ENCODE measurements at regions not wholly inside any gene's neighbourhood (a gene's known extent, or its start where the extent isn't known, plus 50 kb on each side); places are given as distances from the start of the nearest gene placed in this dataset.
"Not testable (repeated sequence)": the region's sequence is repeated elsewhere in the genome, so short reads cannot be mapped to it uniquely, and the experiment has no call there.

DNA sequence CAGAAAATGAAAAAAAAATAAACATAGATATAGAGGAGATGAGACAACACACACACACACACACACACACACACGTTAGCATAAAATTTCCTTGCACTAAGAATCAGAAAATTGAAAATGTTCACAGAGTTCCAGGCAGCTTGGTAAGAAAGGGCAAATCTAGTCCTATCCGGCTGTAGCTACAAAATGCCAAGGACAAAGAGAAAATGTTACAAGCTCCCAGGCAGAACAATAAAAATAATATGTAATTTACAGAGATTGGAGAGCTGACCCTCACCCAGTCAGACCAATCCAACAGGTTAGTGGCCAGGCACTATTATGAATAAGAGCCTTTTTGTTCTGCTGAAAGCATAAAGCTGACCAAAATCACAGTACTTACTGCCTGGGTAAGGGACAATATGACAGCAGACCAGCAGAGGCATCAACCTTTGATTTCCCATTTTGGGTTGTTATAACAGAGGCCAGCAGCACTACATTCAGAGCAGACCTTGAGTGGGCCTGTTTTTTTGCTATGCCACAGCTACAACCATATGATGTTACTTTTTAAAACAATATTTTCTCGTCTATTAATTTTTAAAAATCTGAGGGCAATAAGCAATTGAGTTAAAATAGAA, 892.6 kb downstream of the TAF11L14 start:
- H3K4me3 ChIP-seq (ENCODE audit: low read length in 2 of 2) = no peak overlapping the region
- no peaks in the 10 kb centered on the region for H3K36me3 ChIP-seq (ENCODE audit: control insufficient read depth in 1 of 2, insufficient read depth in 2 of 2, low read length in 1 of 2)
- no peak for ATAC-seq (ENCODE audit: low FRiP score)
- no peaks in the 10 kb centered on the region for H3K9me3 ChIP-seq (ENCODE audit: control insufficient read depth, low read length)
- no peak for DNase-seq
- H3K27ac ChIP-seq (ENCODE audit: low read depth in 1 of 2, low read length in 2 of 2) = no peak overlapping the region
- 65 to 75% methylated on average over 3 of the region's 3 CpGs for WGBS, 2 donors
- intact Hi-C loops (cut with DNase I) = no loop called here
- no peaks in the 10 kb centered on the region for H3K4me1 ChIP-seq (ENCODE audit: control insufficient read depth in 1 of 2, insufficient read depth in 2 of 2, low read length in 2 of 2)
- H3K27me3 ChIP-seq (ENCODE audit: control insufficient read depth in 1 of 2, insufficient read depth in 2 of 2, low read length in 1 of 2) = no peaks in the 10 kb centered on the region

- H3K27me3 ChIP-seq (ENCODE audit: control insufficient read depth in 1 of 2, insufficient read depth in 2 of 2, low read length in 1 of 2) = no peaks in the 10 kb centered on the region
- H3K27ac ChIP-seq (ENCODE audit: low read depth in 1 of 2, low read length in 2 of 2) = no peak overlapping the region
- DNase-seq = no peak
- H3K36me3 ChIP-seq (ENCODE audit: control insufficient read depth in 1 of 2, insufficient read depth in 2 of 2, low read length in 1 of 2) = no peaks in the 10 kb centered on the region
- ATAC-seq (ENCODE audit: low FRiP score) = peak; percentile 64
- no peaks in the 10 kb centered on the region for H3K9me3 ChIP-seq (ENCODE audit: control insufficient read depth, low read length)
- intact Hi-C loops (cut with DNase I) = no loop called here
- 88 to 91% methylated on average over 7 of the region's 7 CpGs for WGBS, 2 donors
- no peaks in the 10 kb centered on the region for H3K4me1 ChIP-seq (ENCODE audit: control insufficient read depth in 1 of 2, insufficient read depth in 2 of 2, low read length in 2 of 2)
- H3K4me3 ChIP-seq (ENCODE audit: low read length in 2 of 2) = no peak overlapping the region
Measured at GRCh38 chr5:18533137-18533536, 898.9 kb downstream of the TAF11L14 start.

GRCh38 chr5:18534119-18534518, 899.9 kb downstream of the TAF11L14 start:
- H3K27me3 ChIP-seq (ENCODE audit: control insufficient read depth in 1 of 2, insufficient read depth in 2 of 2, low read length in 1 of 2) = no peaks in the 10 kb centered on the region
- 73 to 75% methylated on average over 3 of the region's 3 CpGs for WGBS, 2 donors
- no peak overlapping the region for H3K27ac ChIP-seq (ENCODE audit: low read depth in 1 of 2, low read length in 2 of 2)
- H3K4me1 ChIP-seq (ENCODE audit: control insufficient read depth in 1 of 2, insufficient read depth in 2 of 2, low read length in 2 of 2) = no peaks in the 10 kb centered on the region
- H3K36me3 ChIP-seq (ENCODE audit: control insufficient read depth in 1 of 2, insufficient read depth in 2 of 2, low read length in 1 of 2) = no peaks in the 10 kb centered on the region
- DNase-seq = no peak
- no peak for ATAC-seq (ENCODE audit: low FRiP score)
- no peaks in the 10 kb centered on the region for H3K9me3 ChIP-seq (ENCODE audit: control insufficient read depth, low read length)
- H3K4me3 ChIP-seq (ENCODE audit: low read length in 2 of 2) = no peak overlapping the region
- intact Hi-C loops (cut with DNase I) = no loop called here

- ATAC-seq (ENCODE audit: low FRiP score); intact Hi-C loops (cut with DNase I); H3K9me3 ChIP-seq (ENCODE audit: control insufficient read depth, low read length); H3K4me1 ChIP-seq (ENCODE audit: control insufficient read depth in 1 of 2, insufficient read depth in 2 of 2, low read length in 2 of 2); DNase-seq; H3K27me3 ChIP-seq (ENCODE audit: control insufficient read depth in 1 of 2, insufficient read depth in 2 of 2, low read length in 1 of 2); H3K4me3 ChIP-seq (ENCODE audit: low read length in 2 of 2); H3K27ac ChIP-seq (ENCODE audit: low read depth in 1 of 2, low read length in 2 of 2); H3K36me3 ChIP-seq (ENCODE audit: control insufficient read depth in 1 of 2, insufficient read depth in 2 of 2, low read length in 1 of 2): not testable (repeated sequence)
- WGBS, 2 donors = 78 to 85% methylated on average over 7 of the region's 7 CpGs
Measured at GRCh38 chr5:18535753-18536152, 901.5 kb downstream of the TAF11L14 start.

- Histone ChIP-seq H3K4me3 (ENCODE audit: low read length in 2 of 2) (no peak overlapping the region), H3K27me3 (ENCODE audit: control insufficient read depth in 1 of 2, insufficient read depth in 2 of 2, low read length in 1 of 2) (no peaks in the 10 kb centered on the region), H3K4me1 (ENCODE audit: control insufficient read depth in 1 of 2, insufficient read depth in 2 of 2, low read length in 2 of 2) (no peaks in the 10 kb centered on the region), H3K27ac (ENCODE audit: low read depth in 1 of 2, low read length in 2 of 2) (no peak overlapping the region), H3K9me3 (ENCODE audit: control insufficient read depth, low read length) (peaks cover 1% of the 10 kb centered on the region), H3K36me3 (ENCODE audit: control insufficient read depth in 1 of 2, insufficient read depth in 2 of 2, low read length in 1 of 2) (no peaks in the 10 kb centered on the region)
- DNase-seq (no peak), ATAC-seq (ENCODE audit: low FRiP score) (no peak)
- WGBS, 2 donors = 81 to 83% methylated on average over 6 of the region's 6 CpGs
- intact Hi-C loops (cut with DNase I) = no loop called here
Measured at GRCh38 chr5:18544421-18544820, 910.2 kb downstream of the TAF11L14 start.

- H3K4me3 ChIP-seq (ENCODE audit: low read length in 2 of 2) = no peak overlapping the region
- peaks cover 1% of the 10 kb centered on the region for H3K9me3 ChIP-seq (ENCODE audit: control insufficient read depth, low read length)
- no peaks in the 10 kb centered on the region for H3K4me1 ChIP-seq (ENCODE audit: control insufficient read depth in 1 of 2, insufficient read depth in 2 of 2, low read length in 2 of 2)
- DNase-seq (no peak), ATAC-seq (ENCODE audit: low FRiP score) (no peak)
- H3K36me3 ChIP-seq (ENCODE audit: control insufficient read depth in 1 of 2, insufficient read depth in 2 of 2, low read length in 1 of 2) = no peaks in the 10 kb centered on the region
- intact Hi-C loops (cut with DNase I) = no loop called here
- no peaks in the 10 kb centered on the region for H3K27me3 ChIP-seq (ENCODE audit: control insufficient read depth in 1 of 2, insufficient read depth in 2 of 2, low read length in 1 of 2)
- no peak overlapping the region for H3K27ac ChIP-seq (ENCODE audit: low read depth in 1 of 2, low read length in 2 of 2)
Measured at GRCh38 chr5:18546591-18546990, 912.3 kb downstream of the TAF11L14 start.

DNA sequence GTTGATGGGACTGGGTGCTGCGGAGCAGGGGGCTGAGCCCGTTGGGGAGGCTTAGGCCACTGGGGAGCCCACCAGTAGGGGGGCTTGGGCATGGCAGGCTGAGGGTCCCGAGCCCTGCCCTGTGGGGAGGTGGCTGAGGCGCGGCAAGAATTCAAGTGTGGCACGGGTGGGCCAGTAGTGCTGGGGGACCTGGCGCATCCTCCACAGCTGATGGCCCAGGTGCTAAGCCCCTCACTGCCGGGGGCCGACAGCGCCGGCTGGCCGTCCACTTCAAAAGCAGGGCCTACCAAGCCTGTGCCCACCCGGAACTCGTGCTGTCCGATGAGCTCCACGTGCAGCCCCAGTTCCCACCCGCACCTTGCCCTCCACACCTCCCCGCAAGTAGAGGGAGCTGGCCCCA, 917.5 kb downstream of the TAF11L14 start:
- H3K27me3 ChIP-seq (ENCODE audit: control insufficient read depth in 1 of 2, insufficient read depth in 2 of 2, low read length in 1 of 2) = no peaks in the 10 kb centered on the region
- no peak for DNase-seq
- H3K9me3 ChIP-seq (ENCODE audit: control insufficient read depth, low read length) = peaks cover 5% of the 10 kb centered on the region
- H3K27ac ChIP-seq (ENCODE audit: low read depth in 1 of 2, low read length in 2 of 2) = no peak overlapping the region
- WGBS, 2 donors = 90 to 96% methylated on average over 13 to 18 of the region's 18 CpGs
- no peak overlapping the region for H3K4me3 ChIP-seq (ENCODE audit: low read length in 2 of 2)
- ATAC-seq (ENCODE audit: low FRiP score) = peak; percentile 54
- H3K4me1 ChIP-seq (ENCODE audit: control insufficient read depth in 1 of 2, insufficient read depth in 2 of 2, low read length in 2 of 2) = no peaks in the 10 kb centered on the region
- H3K36me3 ChIP-seq (ENCODE audit: control insufficient read depth in 1 of 2, insufficient read depth in 2 of 2, low read length in 1 of 2) = no peaks in the 10 kb centered on the region
- intact Hi-C loops (cut with DNase I) = no loop called here

DNA sequence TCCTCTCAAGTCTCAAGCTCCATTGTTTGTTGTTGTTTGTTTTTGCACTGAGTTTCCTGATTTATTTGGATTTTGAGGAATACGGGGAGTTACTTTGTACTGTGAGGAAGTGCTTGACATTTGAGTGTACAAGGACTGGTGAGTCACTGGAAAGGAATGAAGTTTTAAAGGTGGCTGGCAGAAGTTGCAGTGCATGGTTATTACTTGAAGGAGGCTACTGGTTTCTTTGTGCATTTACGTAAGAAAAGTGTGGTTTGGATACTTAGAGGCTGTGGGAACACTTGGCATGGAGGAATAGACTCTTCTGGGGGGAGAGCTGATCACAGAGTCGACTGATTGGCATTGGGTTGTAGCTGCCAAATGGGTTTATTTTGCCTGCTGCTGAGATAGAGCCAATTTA, 919.0 kb downstream of the TAF11L14 start:
- ATAC-seq (ENCODE audit: low FRiP score) (no peak), DNase-seq (no peak)
- H3K36me3 ChIP-seq (ENCODE audit: control insufficient read depth in 1 of 2, insufficient read depth in 2 of 2, low read length in 1 of 2) = no peaks in the 10 kb centered on the region
- intact Hi-C loops (cut with DNase I) = no loop called here
- no peak overlapping the region for H3K4me3 ChIP-seq (ENCODE audit: low read length in 2 of 2)
- WGBS, 2 donors = 23 to 28% methylated on average over 3 of the region's 3 CpGs
- no peak overlapping the region for H3K27ac ChIP-seq (ENCODE audit: low read depth in 1 of 2, low read length in 2 of 2)
- H3K9me3 ChIP-seq (ENCODE audit: control insufficient read depth, low read length) = peaks cover 5% of the 10 kb centered on the region
- H3K4me1 ChIP-seq (ENCODE audit: control insufficient read depth in 1 of 2, insufficient read depth in 2 of 2, low read length in 2 of 2) = no peaks in the 10 kb centered on the region
- no peaks in the 10 kb centered on the region for H3K27me3 ChIP-seq (ENCODE audit: control insufficient read depth in 1 of 2, insufficient read depth in 2 of 2, low read length in 1 of 2)

GRCh38 chr5:18560602-18561001, 926.3 kb downstream of the TAF11L14 start:
- no peaks in the 10 kb centered on the region for H3K9me3 ChIP-seq (ENCODE audit: control insufficient read depth, low read length)
- H3K4me1 ChIP-seq (ENCODE audit: control insufficient read depth in 1 of 2, insufficient read depth in 2 of 2, low read length in 2 of 2) = no peaks in the 10 kb centered on the region
- no peak for DNase-seq
- no peak overlapping the region for H3K4me3 ChIP-seq (ENCODE audit: low read length in 2 of 2)
- intact Hi-C loops (cut with DNase I) = no loop called here
- H3K36me3 ChIP-seq (ENCODE audit: control insufficient read depth in 1 of 2, insufficient read depth in 2 of 2, low read length in 1 of 2) = no peaks in the 10 kb centered on the region
- H3K27ac ChIP-seq (ENCODE audit: low read depth in 1 of 2, low read length in 2 of 2) = no peak overlapping the region
- no peak for ATAC-seq (ENCODE audit: low FRiP score)
- 52 to 65% methylated on average over 1 of the region's 1 CpG for WGBS, 2 donors
- no peaks in the 10 kb centered on the region for H3K27me3 ChIP-seq (ENCODE audit: control insufficient read depth in 1 of 2, insufficient read depth in 2 of 2, low read length in 1 of 2)

Data from aorta (tissue), 5 donors.